Small intestine (tissue), 7 donors: ENCODE measurements at regions not wholly inside any gene's neighbourhood (a gene's known extent, or its start where the extent isn't known, plus 50 kb on each side); places are given as distances from the start of the nearest gene placed in this dataset.

Experiments used
- DNase-seq, 2 donors: peaks; one replicate each; pipeline versions ENCODE4 v3.0.0 to v3.0.0-alpha.2; 2013
- FAIRE-seq: peaks from 2 replicates; lab custom pipeline; 2012; peaks lifted over from hg19 to GRCh38; lab: Jason Lieb, UNC
- H3K27ac ChIP-seq, 3 donors: one replicate each; pipeline ENCODE4 v1.5.1; 2013; ENCODE audit warnings: low read length in 2 of 3, mild to moderate bottlenecking in 2 of 3, control low read depth in 1 of 3, inconsistent platforms in 1 of 3, low read depth in 1 of 3, moderate library complexity in 1 of 3
- H3K27me3 ChIP-seq, 3 donors: one replicate each; pipeline ENCODE4 v1.6.1; 2013; ENCODE audit warnings: low read length in 3 of 3, inconsistent platforms in 1 of 3; ENCODE audit not compliant: control insufficient read depth in 3 of 3, insufficient read depth in 3 of 3
- H3K36me3 ChIP-seq, 3 donors: one replicate each; pipeline ENCODE4 v1.6.1; 2013; ENCODE audit warnings: low read length in 3 of 3, inconsistent platforms in 1 of 3, low read depth in 1 of 3, mild to moderate bottlenecking in 1 of 3, moderate library complexity in 1 of 3; ENCODE audit not compliant: control insufficient read depth in 3 of 3, insufficient read depth in 2 of 3
- H3K4me1 ChIP-seq, 3 donors: one replicate each; pipeline ENCODE4 v1.6.1; 2013; ENCODE audit warnings: low read length in 2 of 3, inconsistent platforms in 1 of 3, low read depth in 1 of 3, mild to moderate bottlenecking in 1 of 3, moderate library complexity in 1 of 3; ENCODE audit not compliant: control insufficient read depth in 3 of 3, insufficient read depth in 2 of 3
- H3K4me3 ChIP-seq, 3 donors: one replicate each; pipeline ENCODE4 v1.5.1; 2013; ENCODE audit warnings: low read length in 3 of 3, control low read depth in 1 of 3, inconsistent platforms in 1 of 3, low read depth in 1 of 3, mild to moderate bottlenecking in 1 of 3, moderate library complexity in 1 of 3
- H3K9me3 ChIP-seq, 2 donors: one replicate each; pipeline ENCODE4 v1.6.1; 2013; ENCODE audit warnings: low read depth in 1 of 2, low read length in 1 of 2; ENCODE audit not compliant: control insufficient read depth in 2 of 2, insufficient read depth in 1 of 2
- WGBS, 3 donors: extraction: QIAGEN DNeasy Blood & Tissue Kit; methylation state at CpG; one replicate each; pipeline ENCODE4 v1.1.7; 2013; 5-methylcytosine and 5-hydroxymethylcytosine counted together
- donor health status: healthy with polysubstance abuse.
- donor health status: control.
- donor health status: control.
- donor health status: Bipolar disorder and iron deficiency.
- donor health status: healthy.

GRCh38 chr3:115325539-115325938, 178.5 kb upstream of the ZBTB20 start:
- Histone ChIP-seq H3K4me3 (no peak overlapping the region), H3K4me1 (no peaks in the 10 kb centered on the region), H3K27ac (no peak overlapping the region), H3K36me3 (no peaks in the 10 kb centered on the region), H3K9me3 (no peaks in the 10 kb centered on the region), H3K27me3 (no peaks in the 10 kb centered on the region)
- FAIRE-seq (no peak), DNase-seq (peak; percentile 3 to 21)
- 6 to 17% (median 9%) methylated on average over 2 of the region's 2 CpGs for WGBS, 3 donors

GRCh38 chr3:115330430-115330829, 183.3 kb upstream of the ZBTB20 start:
- Histone ChIP-seq H3K27ac (no peak overlapping the region), H3K4me1 (no peaks in the 10 kb centered on the region), H3K36me3 (no peaks in the 10 kb centered on the region), H3K27me3 (no peaks in the 10 kb centered on the region), H3K9me3 (no peaks in the 10 kb centered on the region), H3K4me3 (no peak overlapping the region)
- no peak for DNase-seq
- no peak for FAIRE-seq

- DNase-seq (no peak), FAIRE-seq (no peak)
- Histone ChIP-seq H3K36me3 (no peaks in the 10 kb centered on the region), H3K27ac (no peak overlapping the region), H3K4me3 (no peak overlapping the region), H3K4me1 (no peaks in the 10 kb centered on the region), H3K27me3 (no peaks in the 10 kb centered on the region), H3K9me3 (no peaks in the 10 kb centered on the region)
- WGBS, 3 donors, result 77 to 90% (median 79%) methylated on average over 2 of the region's 2 CpGs
These were observed 185.9 kb upstream of the ZBTB20 start for GRCh38 chr3:115332998-115333397.

- Histone ChIP-seq H3K4me3 (no peak overlapping the region), H3K36me3 (no peaks in the 10 kb centered on the region), H3K9me3 (no peaks in the 10 kb centered on the region), H3K27me3 (no peaks in the 10 kb centered on the region), H3K27ac (no peak overlapping the region), H3K4me1 (no peaks in the 10 kb centered on the region)
- DNase-seq (no peak), FAIRE-seq (no peak)
- 64 to 83% (median 74%) methylated on average over 4 of the region's 4 CpGs for whole genome bisulfite sequencing, 3 donors
These were observed 189.7 kb upstream of the ZBTB20 start for GRCh38 chr3:115336836-115337235.

GRCh38 chr3:115340586-115340985, 193.5 kb upstream of the ZBTB20 start:
- DNase-seq, result no peak

GRCh38 chr3:115341208-115341607, 194.1 kb upstream of the ZBTB20 start:
- H3K4me3 ChIP-seq, result no peak overlapping the region
- H3K9me3 ChIP-seq, result no peaks in the 10 kb centered on the region
- no peaks in the 10 kb centered on the region for H3K36me3 ChIP-seq
- no peaks in the 10 kb centered on the region for H3K27me3 ChIP-seq
- H3K27ac ChIP-seq, result no peak overlapping the region
- H3K4me1 ChIP-seq, result no peaks in the 10 kb centered on the region
- FAIRE-seq (no peak), DNase-seq (no peak)
- 24 to 62% (median 27%) methylated on average over 1 of the region's 1 CpG for WGBS, 3 donors

More at GRCh38 chr3:115340586-115340985, 193.5 kb upstream of the ZBTB20 start:
- Histone ChIP-seq H3K4me3 (no peak overlapping the region), H3K27me3 (no peaks in the 10 kb centered on the region), H3K27ac (no peak overlapping the region), H3K9me3 (no peaks in the 10 kb centered on the region), H3K36me3 (no peaks in the 10 kb centered on the region), H3K4me1 (no peaks in the 10 kb centered on the region)
- WGBS, 3 donors, result 77 to 84% (median 81%) methylated on average over 4 of the region's 4 CpGs
- no peak for FAIRE-seq

GRCh38 chr3:115347737-115348136, 200.6 kb upstream of the ZBTB20 start:
- no peak for FAIRE-seq
- 21 to 48% (median 44%) methylated on average over 2 of the region's 2 CpGs for WGBS, 3 donors

GRCh38 chr3:115348412-115348811, 201.3 kb upstream of the ZBTB20 start:
- Histone ChIP-seq H3K27ac (no peak overlapping the region), H3K4me1 (no peaks in the 10 kb centered on the region), H3K9me3 (no peaks in the 10 kb centered on the region), H3K36me3 (no peaks in the 10 kb centered on the region), H3K4me3 (no peak overlapping the region), H3K27me3 (no peaks in the 10 kb centered on the region)
- DNase-seq (no peak), FAIRE-seq (no peak)
- WGBS, 3 donors, result 69 to 76% (median 76%) methylated on average over 3 of the region's 3 CpGs

More at GRCh38 chr3:115347737-115348136, 200.6 kb upstream of the ZBTB20 start:
- no peak overlapping the region for H3K4me3 ChIP-seq
- H3K9me3 ChIP-seq, result no peaks in the 10 kb centered on the region
- no peak for DNase-seq
- H3K27me3 ChIP-seq, result no peaks in the 10 kb centered on the region
- H3K27ac ChIP-seq, result no peak overlapping the region
- no peaks in the 10 kb centered on the region for H3K4me1 ChIP-seq
- no peaks in the 10 kb centered on the region for H3K36me3 ChIP-seq

- DNase-seq, result no peak
- WGBS, 3 donors, result 72 to 81% (median 73%) methylated on average over 4 of the region's 4 CpGs
- no peak for FAIRE-seq
These were observed 202.1 kb upstream of the ZBTB20 start for GRCh38 chr3:115348951-115349745.

More at GRCh38 chr3:115348951-115349745, 202.1 kb upstream of the ZBTB20 start:
- Histone ChIP-seq H3K27me3 (no peaks in the 10 kb centered on the region), H3K4me1 (no peaks in the 10 kb centered on the region), H3K27ac (no peak overlapping the region), H3K4me3 (no peak overlapping the region), H3K9me3 (no peaks in the 10 kb centered on the region), H3K36me3 (no peaks in the 10 kb centered on the region)
